HepG2 (cell line): ENCODE measurements at regions not wholly inside any gene's neighbourhood (a gene's known extent, or its start where the extent isn't known, plus 50 kb on each side); places are given as distances from the start of the nearest gene placed in this dataset.

Source experiments
- ATAC-seq: fragments of 200-7000 bp; cut with Tn5 transposase; 3 replicates; pipeline ENCODE4 v1.9.1; 2020; ENCODE audit warnings: mild to moderate bottlenecking, moderate library complexity
- BruUV-seq: library from RNA; stranded (reverse); fragments of 400-500 nt; replicated peaks from 2 replicates; lab custom pipeline; 2021; lab: Mats Ljungman, UMichigan
- CTCF ChIA-PET: fragments of 300-600 bp; formaldehyde crosslinking; extraction: SDS; loops from one replicate; lab custom pipeline; 2021; ENCODE audit warnings: low total read pairs, inconsistent platforms, low intra/inter-chr PET ratio; lab: Yijun Ruan, JAX
- POLR2A ChIA-PET: fragments of 350-600 bp; sonication (Branson Sonifier 250); formaldehyde crosslinking; loops from one replicate; lab custom pipeline; 2020; ENCODE audit warnings: antibody characterized with exemption, inconsistent platforms; lab: Yijun Ruan, JAX
- DNase-seq: peaks from one replicate; pipeline ENCODE4 v3.0.0-alpha.2; 2015; ENCODE audit warnings: low spot score
- FAIRE-seq: peaks from 3 replicates; lab custom pipeline; 2011; peaks lifted over from hg19 to GRCh38; lab: Jason Lieb, UNC
- H2AFZ ChIP-seq: one replicate; pipeline ENCODE4 v1.6.1; 2011; ENCODE audit warnings: low read length, inconsistent platforms
- H3K27ac ChIP-seq: fragments of 300-600 bp; 3 replicates; pipeline ENCODE4 v1.8.0; 2011; ENCODE audit warnings: mixed run types, mild to moderate bottlenecking, mixed read lengths, low read length, inconsistent platforms; ENCODE audit not compliant: insufficient read depth; ENCODE audit errors: extremely low read length
- H3K27me3 ChIP-seq, 2 experiments: fragments of 200-600 bp in 1 of 2; 2 replicates in 1 of 2; 3 replicates in 1 of 2; pipeline versions ENCODE4 v1.6.0 to v1.8.0; 2011; ENCODE audit warnings: low read length in 2 of 2, mild to moderate bottlenecking in 2 of 2, moderate library complexity in 2 of 2, inconsistent platforms in 1 of 2; ENCODE audit not compliant: insufficient read depth in 2 of 2, control insufficient read depth in 1 of 2
- H3K36me3 ChIP-seq, 2 experiments: fragments of 200-600 bp in 1 of 2; replicated peaks in 1 of 2; 2 replicates in 1 of 2; 3 replicates in 1 of 2; pipeline versions ENCODE4 v1.5.1 to v1.8.0; 2011; ENCODE audit warnings: low read length in 2 of 2, inconsistent platforms in 1 of 2; ENCODE audit not compliant: insufficient read depth in 2 of 2, control insufficient read depth in 1 of 2
- H3K4me1 ChIP-seq: 2 replicates; pipeline ENCODE4 v1.5.1; 2012; ENCODE audit warnings: low read length, inconsistent platforms; ENCODE audit not compliant: insufficient read depth
- H3K4me2 ChIP-seq: 2 replicates; pipeline ENCODE4 v1.6.0; 2011; ENCODE audit warnings: low read depth, low read length, inconsistent platforms
- H3K4me3 ChIP-seq, 3 experiments: fragments of 200-600 bp in 1 of 3; sonication (generic), shearing (Covaris generic) in 1 of 3; replicated peaks in 1 of 3; 2 replicates each; pipeline ENCODE4 v1.5.1; 2011 to 2016; ENCODE audit warnings: low read length in 3 of 3, inconsistent platforms in 2 of 3, low read depth in 2 of 3, mild to moderate bottlenecking in 2 of 3, control low read depth in 1 of 3, mixed read lengths in 1 of 3; ENCODE audit not compliant: insufficient read depth in 1 of 3
- H3K79me2 ChIP-seq: one replicate; pipeline ENCODE4 v1.6.1; 2011; ENCODE audit warnings: low read length, inconsistent platforms; ENCODE audit not compliant: insufficient read depth
- H3K9ac ChIP-seq: 2 replicates; pipeline ENCODE4 v1.6.0; 2011; ENCODE audit warnings: mild to moderate bottlenecking, low read depth, low read length, inconsistent platforms; ENCODE audit not compliant: insufficient read depth
- H3K9me3 ChIP-seq: 2 replicates; pipeline ENCODE4 v1.5.1; 2012; ENCODE audit warnings: mild to moderate bottlenecking, low read length
- H4K20me1 ChIP-seq: 2 replicates; pipeline ENCODE4 v1.6.0; 2011; ENCODE audit warnings: inconsistent platforms, mild to moderate bottlenecking, low read length, moderate library complexity; ENCODE audit not compliant: insufficient read depth
- ELF1 ChIP-seq: sonication (generic); formaldehyde crosslinking; IDR thresholded peaks from 2 replicates; pipeline ENCODE4 v1.4.0; 2020; ENCODE audit warnings: missing genetic modification reagents
- FOXM1 ChIP-seq: sonication (generic); formaldehyde crosslinking; IDR thresholded peaks from 2 replicates; pipeline ENCODE4 v1.5.0; 2020; ENCODE audit warnings: missing genetic modification reagents
- HNF4G ChIP-seq, 2 experiments: sonication (generic) in 1 of 2; formaldehyde crosslinking in 1 of 2; IDR thresholded peaks; 2 replicates each; pipeline versions ENCODE4 v1.4.0 to v1.6.1; 2011 to 2020; ENCODE audit warnings: borderline replicate concordance in 2 of 2, low read depth in 2 of 2, mild to moderate bottlenecking in 2 of 2, low read length in 1 of 2, missing genetic modification reagents in 1 of 2, moderate library complexity in 1 of 2
- MED13 ChIP-seq: sonication (generic); formaldehyde crosslinking; IDR thresholded peaks from 2 replicates; pipeline ENCODE4 v1.5.0; 2020; ENCODE audit warnings: missing genetic modification reagents
- MTA1 ChIP-seq: sonication (generic); formaldehyde crosslinking; IDR thresholded peaks from 2 replicates; pipeline ENCODE4 v1.4.0; 2020; ENCODE audit warnings: missing genetic modification reagents, mild to moderate bottlenecking, borderline replicate concordance
- NR1H2 ChIP-seq: sonication (generic); formaldehyde crosslinking; IDR thresholded peaks from 2 replicates; pipeline ENCODE4 v1.8.1; 2022; ENCODE audit warnings: low read depth, missing genetic modification reagents, borderline replicate concordance
- PCBP1 ChIP-seq: fragments of 200-400 bp; formaldehyde crosslinking; IDR thresholded peaks from 2 replicates; pipeline ENCODE4 v1.6.1; 2017; ENCODE audit warnings: mild to moderate bottlenecking, low read depth, low read length, borderline replicate concordance
- SP140L ChIP-seq: sonication (generic); formaldehyde crosslinking; IDR thresholded peaks from 2 replicates; pipeline ENCODE4 v1.4.0; 2020; ENCODE audit warnings: missing genetic modification reagents, borderline replicate concordance
- SP5 ChIP-seq: IDR thresholded peaks from 2 replicates; pipeline ENCODE4 v1.6.1; 2016; ENCODE audit warnings: low read depth, borderline replicate concordance
- TCF7 ChIP-seq: sonication (generic); IDR thresholded peaks from 2 replicates; pipeline ENCODE4 v1.6.1; 2016; ENCODE audit warnings: antibody characterized with exemption, low read depth
- XBP1 ChIP-seq: sonication (generic); formaldehyde crosslinking; IDR thresholded peaks from 2 replicates; pipeline ENCODE4 v1.5.0; 2020; ENCODE audit warnings: missing genetic modification reagents
- ZBTB21 ChIP-seq: sonication (generic); formaldehyde crosslinking; IDR thresholded peaks from 2 replicates; pipeline ENCODE4 v1.4.0; 2020; ENCODE audit warnings: missing genetic modification reagents
- ZNF34 ChIP-seq: sonication (generic); formaldehyde crosslinking; IDR thresholded peaks from 2 replicates; pipeline ENCODE4 v1.4.0; 2020; ENCODE audit warnings: mild to moderate bottlenecking, missing genetic modification reagents, borderline replicate concordance
- ZNF543 ChIP-seq: sonication (generic); formaldehyde crosslinking; IDR thresholded peaks from 2 replicates; pipeline ENCODE4 v1.4.0; 2020; ENCODE audit warnings: mild to moderate bottlenecking, missing genetic modification reagents
- WGBS: methylation state at CpG from one replicate; pipeline ENCODE4 v1.1.6; 2017; ENCODE audit warnings: low lambda C conversion rate; 5-methylcytosine and 5-hydroxymethylcytosine counted together
- in situ Hi-C: cut with HindIII; loops from 2 replicates; pipeline ENCODE4 v1.10.0; 2017; ENCODE audit warnings: low pct_unique_long_range_greater_than_20kb; ENCODE audit not compliant: extremely low pct_ligation_motif_present
- intact Hi-C: fragments of 100-400 bp; cut with micrococcal nuclease; formaldehyde crosslinking; loops from one replicate; pipeline ENCODE4 v1.10.0; 2022; ENCODE audit not compliant: unreplicated experiment
- TF ChIP-seq, protein P1 (sequence below): sonication (generic); formaldehyde crosslinking; IDR thresholded peaks from 2 replicates; pipeline ENCODE4 v1.9.0; 2021; ENCODE audit warnings: missing genetic modification reagents, mild to moderate bottlenecking, borderline replicate concordance
- TF ChIP-seq, protein P2 (sequence below): sonication (generic); formaldehyde crosslinking; IDR thresholded peaks from 2 replicates; pipeline ENCODE4 v1.4.0; 2020; ENCODE audit warnings: missing genetic modification reagents
- TF ChIP-seq, protein P3 (sequence below): sonication (generic); formaldehyde crosslinking; IDR thresholded peaks from 2 replicates; pipeline ENCODE4; 2020; ENCODE audit warnings: missing genetic modification reagents, mild to moderate bottlenecking, borderline replicate concordance
- TF ChIP-seq, protein P4 (sequence below): IDR thresholded peaks from 2 replicates; pipeline ENCODE4 v1.6.1; 2016

DNA sequence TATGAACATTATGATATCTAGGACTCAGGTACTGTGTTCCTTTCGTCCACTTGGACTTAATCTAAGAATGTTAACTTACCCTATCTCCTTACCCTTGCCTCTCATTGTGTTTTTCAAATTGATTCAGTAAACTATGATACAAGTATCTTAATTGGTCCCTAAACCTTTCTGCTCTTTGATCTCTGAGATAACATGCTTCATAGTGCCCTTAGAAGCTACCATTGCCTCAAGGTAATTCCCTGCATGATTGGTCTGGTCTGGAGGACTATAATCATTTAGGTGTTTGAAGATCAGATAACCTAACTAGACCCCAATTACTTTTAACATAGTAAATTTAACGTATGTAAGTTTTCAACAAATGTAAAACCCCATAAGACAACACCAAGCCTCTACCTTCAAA is 169.9 kb upstream of the NBEA start:
- intact Hi-C loops (no loop called here), in situ Hi-C loops (no loop called here)
- Histone ChIP-seq H3K4me3 (no peak overlapping the region), H3K4me1 (no peaks in the 10 kb centered on the region), H3K27ac (no peak overlapping the region), H3K79me2 (no peaks in the 10 kb centered on the region), H3K9me3 (no peaks in the 10 kb centered on the region), H3K9ac (no peak overlapping the region), H3K27me3 (no peaks in the 10 kb centered on the region; a peak in 1 of 5 replicates), H4K20me1 (no peaks in the 10 kb centered on the region), H2AFZ (no peak overlapping the region), H3K36me3 (no peaks in the 10 kb centered on the region), H3K4me2 (no peak overlapping the region)
- WGBS: 2% methylated on average over 2 of the region's 2 CpGs
- BruUV-seq: no TSS peak
- DNase-seq: no peak
- no peak for FAIRE-seq
- ChIA-PET POLR2A (no interaction called here), CTCF (no interaction called here)
- TF ChIP-seq HNF4G (IDR thresholded peaks at IDR 0.05; ENCODE audit: borderline replicate concordance, low read depth, low read length) (no peak), HNF4G (CRISPR knock-in tag; IDR thresholded peaks at IDR 0.05; ENCODE audit: borderline replicate concordance, low read depth) (no peak), XBP1 (CRISPR knock-in tag) (no peak), PCBP1 (no peak), NR1H2 (CRISPR knock-in tag) (no peak), ZNF34 (CRISPR knock-in tag) (no peak), MTA1 (CRISPR knock-in tag) (no peak), MED13 (CRISPR knock-in tag) (no peak), TCF7 (no peak), ELF1 (no peak), ZNF543 (CRISPR knock-in tag) (no peak), ZBTB21 (CRISPR knock-in tag) (no peak), SP5 (no peak), SP140L (CRISPR knock-in tag) (no peak), FOXM1 (CRISPR knock-in tag) (no peak)
- TF ChIP-seq, protein P1, sequence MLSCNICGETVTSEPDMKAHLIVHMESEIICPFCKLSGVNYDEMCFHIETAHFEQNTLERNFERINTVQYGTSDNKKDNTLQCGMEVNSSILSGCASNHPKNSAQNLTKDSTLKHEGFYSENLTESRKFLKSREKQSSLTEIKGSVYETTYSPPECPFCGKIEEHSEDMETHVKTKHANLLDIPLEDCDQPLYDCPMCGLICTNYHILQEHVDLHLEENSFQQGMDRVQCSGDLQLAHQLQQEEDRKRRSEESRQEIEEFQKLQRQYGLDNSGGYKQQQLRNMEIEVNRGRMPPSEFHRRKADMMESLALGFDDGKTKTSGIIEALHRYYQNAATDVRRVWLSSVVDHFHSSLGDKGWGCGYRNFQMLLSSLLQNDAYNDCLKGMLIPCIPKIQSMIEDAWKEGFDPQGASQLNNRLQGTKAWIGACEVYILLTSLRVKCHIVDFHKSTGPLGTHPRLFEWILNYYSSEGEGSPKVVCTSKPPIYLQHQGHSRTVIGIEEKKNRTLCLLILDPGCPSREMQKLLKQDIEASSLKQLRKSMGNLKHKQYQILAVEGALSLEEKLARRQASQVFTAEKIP: no peak
- TF ChIP-seq, protein P2, sequence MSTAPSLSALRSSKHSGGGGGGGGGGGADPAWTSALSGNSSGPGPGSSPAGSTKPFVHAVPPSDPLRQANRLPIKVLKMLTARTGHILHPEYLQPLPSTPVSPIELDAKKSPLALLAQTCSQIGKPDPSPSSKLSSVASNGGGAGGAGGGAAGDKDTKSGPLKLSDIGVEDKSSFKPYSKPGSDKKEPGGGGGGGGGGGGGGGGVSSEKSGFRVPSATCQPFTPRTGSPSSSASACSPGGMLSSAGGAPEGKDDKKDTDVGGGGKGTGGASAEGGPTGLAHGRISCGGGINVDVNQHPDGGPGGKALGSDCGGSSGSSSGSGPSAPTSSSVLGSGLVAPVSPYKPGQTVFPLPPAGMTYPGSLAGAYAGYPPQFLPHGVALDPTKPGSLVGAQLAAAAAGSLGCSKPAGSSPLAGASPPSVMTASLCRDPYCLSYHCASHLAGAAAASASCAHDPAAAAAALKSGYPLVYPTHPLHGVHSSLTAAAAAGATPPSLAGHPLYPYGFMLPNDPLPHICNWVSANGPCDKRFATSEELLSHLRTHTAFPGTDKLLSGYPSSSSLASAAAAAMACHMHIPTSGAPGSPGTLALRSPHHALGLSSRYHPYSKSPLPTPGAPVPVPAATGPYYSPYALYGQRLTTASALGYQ (CRISPR knock-in tag): no peak
- TF ChIP-seq, protein P3, sequence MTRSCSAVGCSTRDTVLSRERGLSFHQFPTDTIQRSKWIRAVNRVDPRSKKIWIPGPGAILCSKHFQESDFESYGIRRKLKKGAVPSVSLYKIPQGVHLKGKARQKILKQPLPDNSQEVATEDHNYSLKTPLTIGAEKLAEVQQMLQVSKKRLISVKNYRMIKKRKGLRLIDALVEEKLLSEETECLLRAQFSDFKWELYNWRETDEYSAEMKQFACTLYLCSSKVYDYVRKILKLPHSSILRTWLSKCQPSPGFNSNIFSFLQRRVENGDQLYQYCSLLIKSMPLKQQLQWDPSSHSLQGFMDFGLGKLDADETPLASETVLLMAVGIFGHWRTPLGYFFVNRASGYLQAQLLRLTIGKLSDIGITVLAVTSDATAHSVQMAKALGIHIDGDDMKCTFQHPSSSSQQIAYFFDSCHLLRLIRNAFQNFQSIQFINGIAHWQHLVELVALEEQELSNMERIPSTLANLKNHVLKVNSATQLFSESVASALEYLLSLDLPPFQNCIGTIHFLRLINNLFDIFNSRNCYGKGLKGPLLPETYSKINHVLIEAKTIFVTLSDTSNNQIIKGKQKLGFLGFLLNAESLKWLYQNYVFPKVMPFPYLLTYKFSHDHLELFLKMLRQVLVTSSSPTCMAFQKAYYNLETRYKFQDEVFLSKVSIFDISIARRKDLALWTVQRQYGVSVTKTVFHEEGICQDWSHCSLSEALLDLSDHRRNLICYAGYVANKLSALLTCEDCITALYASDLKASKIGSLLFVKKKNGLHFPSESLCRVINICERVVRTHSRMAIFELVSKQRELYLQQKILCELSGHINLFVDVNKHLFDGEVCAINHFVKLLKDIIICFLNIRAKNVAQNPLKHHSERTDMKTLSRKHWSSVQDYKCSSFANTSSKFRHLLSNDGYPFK (CRISPR knock-in tag): no peak
- TF ChIP-seq, protein P4, sequence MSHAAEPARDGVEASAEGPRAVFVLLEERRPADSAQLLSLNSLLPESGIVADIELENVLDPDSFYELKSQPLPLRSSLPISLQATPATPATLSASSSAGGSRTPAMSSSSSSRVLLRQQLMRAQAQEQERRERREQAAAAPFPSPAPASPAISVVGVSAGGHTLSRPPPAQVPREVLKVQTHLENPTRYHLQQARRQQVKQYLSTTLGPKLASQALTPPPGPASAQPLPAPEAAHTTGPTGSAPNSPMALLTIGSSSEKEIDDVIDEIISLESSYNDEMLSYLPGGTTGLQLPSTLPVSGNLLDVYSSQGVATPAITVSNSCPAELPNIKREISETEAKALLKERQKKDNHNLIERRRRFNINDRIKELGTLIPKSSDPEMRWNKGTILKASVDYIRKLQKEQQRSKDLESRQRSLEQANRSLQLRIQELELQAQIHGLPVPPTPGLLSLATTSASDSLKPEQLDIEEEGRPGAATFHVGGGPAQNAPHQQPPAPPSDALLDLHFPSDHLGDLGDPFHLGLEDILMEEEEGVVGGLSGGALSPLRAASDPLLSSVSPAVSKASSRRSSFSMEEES: no peak
- ATAC-seq: no peak
